Nephron (organoid): ENCODE measurements at regions not wholly inside any gene's neighbourhood (a gene's known extent, or its start where the extent isn't known, plus 50 kb on each side); places are given as distances from the start of the nearest gene placed in this dataset.
A peak's percentile ranks its signal among the peaks of the same experiment; 100 is the strongest.

ENCODE experiments used
- H3K27ac Mint-ChIP-seq, 3 experiments: 2 replicates each; pipeline ENCODE4 v1.8.0; 2020; ENCODE audit warnings: mixed read lengths in 3 of 3, mild to moderate bottlenecking in 2 of 3, moderate library complexity in 1 of 3
- H3K27me3 Mint-ChIP-seq: 2 replicates; pipeline ENCODE4 v1.8.0; 2021; ENCODE audit warnings: low read depth, mild to moderate bottlenecking, moderate library complexity, mixed read lengths
- H3K36me3 Mint-ChIP-seq: 2 replicates; pipeline ENCODE4 v1.8.0; 2020; ENCODE audit warnings: low read depth, mixed read lengths
- H3K4me1 Mint-ChIP-seq: 2 replicates; pipeline ENCODE4 v1.8.0; 2020; ENCODE audit warnings: mixed read lengths
- H3K4me3 Mint-ChIP-seq, 3 experiments: 2 replicates each; pipeline ENCODE4 v1.8.0; 2020; ENCODE audit warnings: mild to moderate bottlenecking in 3 of 3, mixed read lengths in 3 of 3, moderate library complexity in 2 of 3
- H3K9me3 Mint-ChIP-seq: 2 replicates; pipeline ENCODE4 v1.8.0; 2020; ENCODE audit warnings: mixed read lengths
- CTCF ChIP-seq, 3 experiments: fragments of 200-600 bp; sonication (generic); IDR thresholded peaks; one replicate each; pipeline ENCODE4 v1.5.0; 2021; ENCODE audit warnings: antibody characterized with exemption in 3 of 3; ENCODE audit not compliant: unreplicated experiment in 3 of 3

- H3K27ac Mint-ChIP-seq: no peak overlapping the region
- no peaks in the 10 kb centered on the region for H3K36me3 Mint-ChIP-seq
- H3K4me1 Mint-ChIP-seq: no peaks in the 10 kb centered on the region
- H3K4me3 Mint-ChIP-seq: no peak overlapping the region
- H3K27me3 Mint-ChIP-seq: peaks cover 15% of the 10 kb centered on the region
- no peaks in the 10 kb centered on the region for H3K9me3 Mint-ChIP-seq
- no peak for TF ChIP-seq CTCF (IDR thresholded peaks at IDR 0.05; ENCODE audit: unreplicated experiment in 3 of 3)
Observed at GRCh38 chr12:54708826-54709225, 60.7 kb upstream of the DCD start.

GRCh38 chr12:54704202-54704601, 56.0 kb upstream of the DCD start:
- H3K4me1 Mint-ChIP-seq: peaks cover 12% of the 10 kb centered on the region
- H3K4me3 Mint-ChIP-seq: no peak overlapping the region
- TF ChIP-seq CTCF (IDR thresholded peaks at IDR 0.05; ENCODE audit: unreplicated experiment in 3 of 3): no peak
- H3K9me3 Mint-ChIP-seq: no peaks in the 10 kb centered on the region
- no peak overlapping the region for H3K27ac Mint-ChIP-seq
- no peaks in the 10 kb centered on the region for H3K36me3 Mint-ChIP-seq
- H3K27me3 Mint-ChIP-seq: peaks cover 1% of the 10 kb centered on the region

- Mint-ChIP-seq H3K4me3 (no peak overlapping the region), H3K9me3 (no peaks in the 10 kb centered on the region), H3K27me3 (no peaks in the 10 kb centered on the region), H3K36me3 (no peaks in the 10 kb centered on the region), H3K4me1 (peaks cover 22% of the 10 kb centered on the region), H3K27ac (no peak overlapping the region)
- peak; percentile 53 to 81 (median 60) for TF ChIP-seq CTCF (IDR thresholded peaks at IDR 0.05; ENCODE audit: unreplicated experiment in 3 of 3)
Observed at GRCh38 chr12:54701940-54702592, 53.9 kb upstream of the DCD start.

GRCh38 chr12:54700849-54701248, 52.7 kb upstream of the DCD start:
- Mint-ChIP-seq H3K27ac (peak overlapping the region; percentile 85 to 96 (median 90)), H3K4me3 (no peak overlapping the region), H3K9me3 (no peaks in the 10 kb centered on the region), H3K36me3 (no peaks in the 10 kb centered on the region), H3K4me1 (peaks cover 22% of the 10 kb centered on the region), H3K27me3 (no peaks in the 10 kb centered on the region)
- TF ChIP-seq CTCF (IDR thresholded peaks at IDR 0.05; ENCODE audit: unreplicated experiment in 3 of 3): no peak

GRCh38 chr12:54700301-54700700, 52.1 kb upstream of the DCD start:
- no peak for TF ChIP-seq CTCF (IDR thresholded peaks at IDR 0.05; ENCODE audit: unreplicated experiment in 3 of 3)
- H3K27me3 Mint-ChIP-seq: no peaks in the 10 kb centered on the region
- H3K27ac Mint-ChIP-seq: peak overlapping the region; percentile 85 to 96 (median 90)
- no peak overlapping the region for H3K4me3 Mint-ChIP-seq
- no peaks in the 10 kb centered on the region for H3K9me3 Mint-ChIP-seq
- H3K36me3 Mint-ChIP-seq: no peaks in the 10 kb centered on the region
- H3K4me1 Mint-ChIP-seq: peaks cover 22% of the 10 kb centered on the region
